ENCODE measurements at regions not wholly inside any gene's neighbourhood (a gene's known extent, or its start where the extent isn't known, plus 50 kb on each side); places are given as distances from the start of the nearest gene placed in this dataset.

DNA sequence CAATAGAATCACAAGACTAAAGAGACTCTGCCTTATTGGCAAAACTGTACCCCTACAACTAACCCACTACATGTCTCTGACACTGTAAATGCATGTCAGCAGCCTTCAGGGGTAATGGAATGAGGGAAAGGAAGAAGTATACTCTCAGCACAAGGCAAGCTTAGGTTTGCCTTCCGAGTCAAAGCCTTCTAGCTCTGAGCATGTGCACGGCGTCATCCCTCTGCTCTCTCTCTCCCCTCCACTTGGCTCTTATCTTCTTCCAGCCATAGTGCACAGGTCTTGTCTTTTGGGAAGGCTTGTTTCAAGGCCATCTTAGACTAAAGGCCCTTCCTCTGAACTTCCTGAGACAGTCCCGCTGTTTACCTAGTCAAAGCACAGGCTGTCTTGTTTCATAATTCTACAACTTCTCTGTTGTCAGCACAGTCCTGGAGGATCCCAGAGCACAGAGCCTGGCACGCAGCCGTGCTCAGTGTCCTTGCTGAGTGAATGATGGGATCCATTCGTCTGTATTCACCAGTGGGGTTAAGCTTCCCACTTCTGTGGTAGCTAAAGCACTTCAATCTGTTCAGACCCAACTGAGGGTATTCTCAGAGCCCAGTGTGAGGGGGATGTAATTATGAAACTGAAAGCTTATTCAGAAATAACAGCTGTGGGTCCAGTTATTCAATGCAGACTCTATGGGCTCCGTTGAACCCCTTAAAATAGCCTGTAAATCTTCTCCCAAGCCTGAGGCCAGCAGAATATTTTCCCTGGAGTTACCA, 166.5 kb upstream of the PLD5 start:
- no peak for TF ChIP-seq POLR2A (IDR thresholded peaks at IDR 0.05)
- TF ChIP-seq, protein P1, sequence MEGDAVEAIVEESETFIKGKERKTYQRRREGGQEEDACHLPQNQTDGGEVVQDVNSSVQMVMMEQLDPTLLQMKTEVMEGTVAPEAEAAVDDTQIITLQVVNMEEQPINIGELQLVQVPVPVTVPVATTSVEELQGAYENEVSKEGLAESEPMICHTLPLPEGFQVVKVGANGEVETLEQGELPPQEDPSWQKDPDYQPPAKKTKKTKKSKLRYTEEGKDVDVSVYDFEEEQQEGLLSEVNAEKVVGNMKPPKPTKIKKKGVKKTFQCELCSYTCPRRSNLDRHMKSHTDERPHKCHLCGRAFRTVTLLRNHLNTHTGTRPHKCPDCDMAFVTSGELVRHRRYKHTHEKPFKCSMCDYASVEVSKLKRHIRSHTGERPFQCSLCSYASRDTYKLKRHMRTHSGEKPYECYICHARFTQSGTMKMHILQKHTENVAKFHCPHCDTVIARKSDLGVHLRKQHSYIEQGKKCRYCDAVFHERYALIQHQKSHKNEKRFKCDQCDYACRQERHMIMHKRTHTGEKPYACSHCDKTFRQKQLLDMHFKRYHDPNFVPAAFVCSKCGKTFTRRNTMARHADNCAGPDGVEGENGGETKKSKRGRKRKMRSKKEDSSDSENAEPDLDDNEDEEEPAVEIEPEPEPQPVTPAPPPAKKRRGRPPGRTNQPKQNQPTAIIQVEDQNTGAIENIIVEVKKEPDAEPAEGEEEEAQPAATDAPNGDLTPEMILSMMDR (IDR thresholded peaks at IDR 0.05), result no peak
